ENCODE measurements at regions not wholly inside any gene's neighbourhood (a gene's known extent, or its start where the extent isn't known, plus 50 kb on each side); places are given as distances from the start of the nearest gene placed in this dataset.

DNA sequence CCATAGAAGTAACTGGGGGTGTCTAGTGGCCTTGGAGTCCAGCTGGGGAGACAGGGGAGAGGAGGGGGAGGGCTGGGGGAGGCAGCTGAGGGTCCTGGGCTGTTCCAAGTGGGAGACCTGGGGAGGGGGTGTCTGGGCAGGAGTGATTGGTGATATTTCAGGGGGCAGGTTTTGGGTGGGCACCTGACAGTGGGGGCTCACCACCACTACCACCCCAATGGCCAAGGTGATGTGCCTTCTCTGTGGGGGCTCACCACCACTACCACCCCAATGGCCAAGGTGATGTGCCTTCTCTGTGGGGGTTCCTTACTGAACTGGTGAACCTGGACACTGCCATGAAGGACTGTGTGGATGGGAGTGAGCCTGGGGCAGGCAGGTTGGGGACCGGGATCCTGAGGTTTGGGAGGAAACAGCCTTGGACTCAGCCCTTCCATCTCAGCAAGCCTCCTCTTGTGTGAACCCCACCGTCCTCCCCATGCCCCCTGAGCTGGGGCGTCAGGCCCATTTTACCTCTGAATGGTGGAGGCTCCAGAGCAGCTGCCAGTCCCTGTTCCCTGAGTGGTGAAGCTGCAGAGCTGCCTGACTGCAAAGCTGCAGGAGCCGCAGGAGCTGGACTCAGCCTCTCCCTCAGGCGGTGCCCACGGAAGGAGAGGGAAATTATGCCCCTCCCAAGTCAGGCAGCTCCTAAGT lies 50.6 kb upstream of the ZNF716 start:
- H3K27ac ChIP-seq, result no peak overlapping the region
- no peak for DNase-seq (ENCODE audit: low spot score in 2 of 2)
- no peaks in the 10 kb centered on the region for H3K36me3 ChIP-seq
- H3K27me3 ChIP-seq, result no peaks in the 10 kb centered on the region
- H3K9me3 ChIP-seq, result peaks cover 26 to 72% of the 10 kb centered on the region in 2 donors
- TF ChIP-seq, protein P1, sequence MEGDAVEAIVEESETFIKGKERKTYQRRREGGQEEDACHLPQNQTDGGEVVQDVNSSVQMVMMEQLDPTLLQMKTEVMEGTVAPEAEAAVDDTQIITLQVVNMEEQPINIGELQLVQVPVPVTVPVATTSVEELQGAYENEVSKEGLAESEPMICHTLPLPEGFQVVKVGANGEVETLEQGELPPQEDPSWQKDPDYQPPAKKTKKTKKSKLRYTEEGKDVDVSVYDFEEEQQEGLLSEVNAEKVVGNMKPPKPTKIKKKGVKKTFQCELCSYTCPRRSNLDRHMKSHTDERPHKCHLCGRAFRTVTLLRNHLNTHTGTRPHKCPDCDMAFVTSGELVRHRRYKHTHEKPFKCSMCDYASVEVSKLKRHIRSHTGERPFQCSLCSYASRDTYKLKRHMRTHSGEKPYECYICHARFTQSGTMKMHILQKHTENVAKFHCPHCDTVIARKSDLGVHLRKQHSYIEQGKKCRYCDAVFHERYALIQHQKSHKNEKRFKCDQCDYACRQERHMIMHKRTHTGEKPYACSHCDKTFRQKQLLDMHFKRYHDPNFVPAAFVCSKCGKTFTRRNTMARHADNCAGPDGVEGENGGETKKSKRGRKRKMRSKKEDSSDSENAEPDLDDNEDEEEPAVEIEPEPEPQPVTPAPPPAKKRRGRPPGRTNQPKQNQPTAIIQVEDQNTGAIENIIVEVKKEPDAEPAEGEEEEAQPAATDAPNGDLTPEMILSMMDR (IDR thresholded peaks at IDR 0.05), result no peak
- TF ChIP-seq POLR2AphosphoS5 (IDR thresholded peaks at IDR 0.05) (no peak), POLR2A (IDR thresholded peaks at IDR 0.05) (no peak)
- H3K4me1 ChIP-seq, result no peaks in the 10 kb centered on the region
- intact Hi-C loops (cut with DNase I; ENCODE audit: low total_unique reads), result no loop called here
- no peak overlapping the region for H3K4me3 ChIP-seq

DNA sequence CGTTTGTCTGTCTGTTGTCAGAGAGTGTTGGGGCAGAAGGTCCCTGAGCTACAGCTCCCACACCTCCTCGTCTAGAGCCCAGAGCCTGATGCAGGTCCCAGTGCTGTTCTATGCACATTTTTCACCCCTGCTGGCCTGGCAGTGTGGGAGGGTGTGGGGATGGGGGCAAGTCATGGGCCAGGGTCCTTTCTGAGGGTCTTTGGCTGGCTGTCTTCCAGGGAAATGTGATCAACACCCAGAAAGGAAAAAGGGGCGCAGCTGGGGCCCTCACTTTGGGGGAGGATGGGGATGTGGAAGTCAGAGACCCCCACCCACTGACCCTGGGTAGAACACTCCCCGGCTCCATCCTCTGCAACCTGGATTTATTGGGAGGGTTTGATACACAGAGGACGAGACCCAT lies 50.0 kb upstream of the ZNF716 start:
- no peak overlapping the region for H3K4me3 ChIP-seq
- intact Hi-C loops (cut with DNase I; ENCODE audit: low total_unique reads), result no loop called here
- peaks cover 32 to 72% of the 10 kb centered on the region in 2 donors for H3K9me3 ChIP-seq
- no peak for TF ChIP-seq POLR2A (IDR thresholded peaks at IDR 0.05)
- no peak for TF ChIP-seq POLR2AphosphoS5 (IDR thresholded peaks at IDR 0.05)
- TF ChIP-seq, protein P1 (IDR thresholded peaks at IDR 0.05), result no peak
- DNase-seq (ENCODE audit: low spot score in 2 of 2), result no peak
- no peaks in the 10 kb centered on the region for H3K4me1 ChIP-seq
- no peaks in the 10 kb centered on the region for H3K27me3 ChIP-seq
- H3K27ac ChIP-seq, result no peak overlapping the region
- H3K36me3 ChIP-seq, result no peaks in the 10 kb centered on the region

Data from breast epithelium (tissue), 4 donors.